GM18951 (cell line): ENCODE measurements at regions not wholly inside any gene's neighbourhood (a gene's known extent, or its start where the extent isn't known, plus 50 kb on each side); places are given as distances from the start of the nearest gene placed in this dataset.

Experiments used
- POLR2A ChIP-seq: IDR thresholded peaks from 4 replicates; pipeline ENCODE4 v1.6.1; 2011; ENCODE audit warnings: mild to moderate bottlenecking; ENCODE audit not compliant: insufficient read length, insufficient read depth; ENCODE audit errors: extremely low read depth
- in situ Hi-C: fragments of 300-500 bp; cut with MboI; formaldehyde crosslinking; loops from one replicate; pipeline ENCODE4 v1.12.0; 2022; ENCODE audit warnings: low sequenced_read_pairs, mixed read lengths, inconsistent platforms; ENCODE audit not compliant: unreplicated experiment

DNA sequence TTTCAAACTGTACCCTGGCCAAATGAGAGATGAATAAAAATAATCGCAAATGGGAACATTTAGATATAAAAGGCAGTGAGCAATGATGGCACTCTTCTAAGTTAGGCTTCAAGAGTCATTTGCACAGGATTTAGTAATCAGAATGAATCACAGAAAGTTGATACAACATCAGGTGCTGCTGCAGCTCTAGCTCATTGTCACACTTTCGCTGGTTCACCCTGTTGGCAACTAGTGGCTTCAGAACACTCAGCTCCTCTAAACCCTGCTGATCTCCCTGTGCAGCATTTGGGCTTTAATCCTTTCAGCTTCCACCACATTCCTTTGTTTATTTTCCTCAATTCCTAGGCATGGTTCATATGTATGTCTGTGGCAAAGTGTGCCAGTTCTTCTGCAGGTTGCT lies 2071.2 kb upstream of the CDH6 start:
- no peak for TF ChIP-seq POLR2A
- in situ Hi-C loops, result no loop called here

DNA sequence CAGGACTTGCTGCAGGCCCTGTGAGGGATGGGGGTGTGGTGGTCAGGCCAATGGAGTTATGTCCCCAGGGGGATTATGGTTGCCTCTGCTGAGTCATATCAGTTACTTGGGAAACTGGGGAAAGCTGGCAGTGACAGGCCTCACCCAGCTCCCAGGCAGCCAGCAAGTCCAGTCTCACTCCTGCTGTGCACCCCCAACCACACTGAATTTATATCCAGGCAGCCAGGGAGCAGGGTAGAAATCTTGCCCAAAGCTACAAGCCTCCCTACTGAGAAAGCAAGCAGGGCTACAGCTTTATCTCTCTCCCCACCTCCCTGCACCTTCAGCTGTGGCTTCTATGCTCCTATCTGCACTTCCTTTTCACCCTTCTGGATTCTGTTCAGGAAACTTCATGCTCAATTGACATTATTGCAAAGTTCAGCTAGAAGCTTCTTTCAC lies 2076.0 kb upstream of the CDH9 start:
- TF ChIP-seq POLR2A, result no peak
- in situ Hi-C loops, result no loop called here

DNA sequence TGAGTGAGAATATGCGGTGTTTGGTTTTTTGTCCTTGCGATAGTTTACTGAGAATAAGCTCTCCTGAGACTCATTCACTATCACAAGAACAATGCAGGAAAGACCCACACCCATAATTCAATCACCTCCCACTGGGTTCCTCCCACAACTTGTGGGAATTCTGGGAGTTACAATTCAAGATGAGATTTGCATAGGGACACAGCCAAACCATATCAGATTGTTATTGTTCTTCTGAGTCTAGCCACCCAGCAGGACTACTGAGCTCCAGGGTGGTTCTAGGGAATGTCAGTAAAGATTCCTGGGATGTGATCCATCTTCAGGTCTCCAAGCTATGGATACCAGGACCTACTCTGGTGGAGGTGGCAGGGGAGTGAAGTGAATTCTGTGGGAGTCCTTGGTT lies 2075.1 kb upstream of the CDH9 start:
- in situ Hi-C loops, result no loop called here
- TF ChIP-seq POLR2A, result no peak

DNA sequence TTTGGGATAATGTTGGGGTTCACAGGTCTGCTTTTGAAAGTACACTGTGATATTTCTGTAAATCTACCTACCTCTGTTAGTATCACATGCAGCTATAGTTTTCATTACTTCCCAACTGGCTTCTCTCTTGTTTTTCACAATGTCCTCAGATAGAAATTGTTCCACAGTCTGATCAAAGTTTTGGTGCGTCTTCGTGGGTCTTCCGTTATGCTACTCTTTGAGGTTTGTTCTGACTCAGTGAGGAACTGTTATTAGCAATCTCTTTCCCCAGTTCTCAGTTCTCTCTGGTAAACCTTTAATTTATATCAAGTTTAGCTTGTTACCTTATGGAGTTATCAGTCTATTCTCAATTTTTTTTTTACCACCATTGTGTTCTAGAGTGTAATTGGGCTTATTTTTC lies 2061.2 kb upstream of the CDH9 start:
- in situ Hi-C loops, result no loop called here
- TF ChIP-seq POLR2A, result no peak

DNA sequence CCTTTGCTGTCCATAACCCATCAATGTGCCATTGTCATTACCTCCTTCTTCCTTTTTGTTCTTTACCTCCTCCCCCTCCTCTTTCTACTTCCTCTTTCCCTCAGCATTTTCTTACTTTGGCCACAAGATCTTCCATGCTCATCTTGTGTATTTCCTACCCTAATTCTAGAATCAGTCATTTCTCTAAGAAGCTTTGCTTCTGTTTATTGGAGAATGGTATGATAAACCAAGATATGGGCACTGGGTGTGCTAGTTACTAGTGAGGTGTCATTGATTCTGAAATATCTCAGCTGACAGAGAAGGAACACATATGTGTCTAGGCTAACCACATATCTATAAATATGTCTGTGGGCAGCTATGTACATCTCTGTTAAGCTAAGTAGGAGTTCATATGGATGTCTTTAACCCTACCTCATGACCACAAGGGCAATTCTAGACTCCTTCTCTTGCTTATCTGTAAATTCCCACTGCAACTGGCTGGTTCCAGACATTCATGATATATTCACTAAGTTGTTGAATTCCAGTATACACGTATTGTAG lies 2051.3 kb upstream of the CDH9 start:
- TF ChIP-seq POLR2A, result no peak
- in situ Hi-C loops, result no loop called here

DNA sequence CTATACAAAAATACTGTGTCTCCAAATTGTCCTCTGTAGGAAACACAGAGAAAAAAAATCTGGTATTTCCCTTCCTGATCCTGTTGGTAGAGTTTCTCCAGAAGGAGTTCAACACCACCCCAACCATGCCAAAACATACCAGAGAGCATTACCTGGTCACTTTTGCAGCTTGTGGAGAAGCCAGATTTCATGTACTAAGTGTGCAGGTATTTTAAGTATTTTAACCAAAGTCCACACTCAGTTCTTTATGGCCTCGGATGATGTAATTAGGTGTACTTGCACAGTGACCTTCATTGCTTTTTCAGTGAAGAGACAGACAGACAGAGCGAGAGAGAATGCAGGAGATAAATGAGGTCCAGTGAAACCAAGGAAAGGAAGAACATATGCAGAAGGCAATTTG lies 2046.8 kb upstream of the CDH9 start:
- TF ChIP-seq POLR2A, result no peak
- in situ Hi-C loops, result no loop called here

DNA sequence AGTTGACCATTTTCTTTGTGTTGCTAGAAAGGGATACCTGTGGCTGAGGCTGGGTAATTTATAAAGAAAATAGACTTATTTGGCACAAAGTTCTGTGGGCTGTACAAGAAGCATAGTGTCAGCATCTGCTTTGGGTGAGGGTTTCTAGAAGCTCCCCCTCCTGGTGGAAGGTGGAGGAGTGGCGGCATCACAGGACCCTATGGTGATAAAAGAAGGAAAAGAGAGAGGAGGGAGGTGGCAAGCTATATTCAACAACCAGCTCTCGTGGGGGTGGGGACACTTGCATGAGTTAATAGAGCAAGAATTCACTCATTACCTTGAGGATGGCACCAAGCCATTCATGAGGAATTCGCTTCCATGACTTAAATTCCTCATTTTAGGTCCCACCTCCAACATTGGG lies 2041.4 kb upstream of the CDH9 start:
- in situ Hi-C loops, result no loop called here
- no peak for TF ChIP-seq POLR2A

DNA sequence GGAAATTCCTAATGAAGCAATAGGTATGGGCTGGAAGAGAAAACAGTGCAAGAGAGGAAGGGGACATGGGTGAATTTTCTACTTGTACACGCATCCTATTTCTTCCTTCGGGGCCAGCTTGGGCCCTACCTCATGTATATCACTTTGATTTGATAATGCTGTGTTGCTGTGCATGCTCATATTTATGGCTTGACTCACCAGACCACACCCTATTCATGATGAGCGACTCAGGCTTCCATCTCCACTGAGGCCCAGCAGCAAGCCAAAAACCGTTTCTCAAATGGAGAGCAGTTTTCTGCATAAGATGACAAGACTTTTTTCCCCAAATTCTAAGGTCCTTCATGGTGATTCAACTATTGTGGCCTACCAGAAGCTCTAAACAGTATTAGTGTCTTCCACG lies 2039.1 kb upstream of the CDH9 start:
- in situ Hi-C loops, result no loop called here
- TF ChIP-seq POLR2A, result no peak

DNA sequence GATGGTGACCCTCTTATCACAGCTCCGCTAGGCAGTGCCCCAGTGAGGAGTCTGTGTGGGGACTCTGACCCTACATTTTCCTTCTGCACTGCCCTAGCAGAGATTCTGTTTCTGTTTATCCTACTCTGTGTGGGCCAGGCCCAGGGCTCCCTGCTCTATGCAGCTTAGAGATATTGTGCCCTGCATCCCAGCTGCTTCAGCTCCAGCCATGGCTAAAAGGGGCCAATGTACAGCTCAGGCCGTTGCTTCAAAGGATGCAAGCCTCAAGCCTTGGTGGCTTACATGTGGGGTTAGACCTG lies 2030.7 kb upstream of the CDH9 start:
- in situ Hi-C loops, result no loop called here
- TF ChIP-seq POLR2A, result no peak

DNA sequence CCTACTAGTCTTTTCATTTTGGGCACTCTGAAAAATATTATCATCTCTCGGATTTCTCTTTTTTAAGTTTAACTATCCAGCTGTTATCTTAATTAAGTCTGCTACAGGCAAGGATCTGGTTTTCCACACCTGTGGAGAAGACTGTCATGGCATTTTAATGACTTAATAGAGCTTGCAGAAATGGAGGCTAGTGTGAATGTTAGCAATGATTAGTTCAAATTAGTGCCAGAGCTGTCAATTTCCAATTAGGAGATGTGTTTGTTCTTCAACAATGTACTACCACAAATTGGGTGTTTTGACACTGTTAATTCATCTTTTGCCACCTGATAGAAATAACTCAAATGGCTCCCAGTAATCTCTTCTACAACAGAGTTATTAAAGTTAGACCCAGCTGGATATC lies 2023.0 kb upstream of the CDH9 start:
- no peak for TF ChIP-seq POLR2A
- in situ Hi-C loops, result no loop called here

DNA sequence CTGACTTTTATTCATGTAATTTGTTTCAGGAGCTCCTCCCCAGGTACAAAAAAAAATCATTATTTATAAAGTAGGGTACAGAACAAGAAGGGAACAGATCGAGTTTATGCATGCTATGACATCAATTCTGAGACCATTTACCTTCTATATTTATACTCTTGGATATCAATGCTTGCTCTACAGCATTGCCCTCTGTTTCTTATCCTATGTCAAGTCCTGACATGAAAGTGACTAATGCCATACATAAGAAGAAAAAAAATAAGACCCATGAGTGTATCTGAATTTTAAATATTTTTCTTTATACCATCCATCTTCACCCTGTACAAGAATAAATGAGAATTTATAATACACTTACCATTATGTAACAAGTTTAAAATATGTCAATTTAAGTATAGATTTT lies 2016.3 kb upstream of the CDH9 start:
- in situ Hi-C loops, result no loop called here
- TF ChIP-seq POLR2A, result no peak

DNA sequence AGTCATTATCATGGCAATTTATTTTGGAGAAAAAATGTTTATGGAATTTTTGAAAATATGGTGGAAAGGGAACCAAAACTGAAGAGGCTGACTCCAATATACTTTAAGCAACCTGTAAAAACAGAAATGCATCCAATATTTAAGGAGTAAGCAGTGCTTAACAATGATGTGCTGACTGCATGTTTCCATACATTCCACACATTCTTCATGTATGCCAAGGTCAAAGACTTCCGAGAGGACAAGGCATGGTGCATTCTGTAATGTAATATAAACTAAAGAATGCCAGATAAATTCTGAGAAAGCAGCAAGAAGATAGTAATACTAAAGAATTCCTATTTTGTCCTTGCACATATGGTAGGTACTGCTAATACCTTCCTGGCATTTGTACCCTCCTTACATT lies 2015.9 kb upstream of the CDH9 start:
- TF ChIP-seq POLR2A, result no peak
- in situ Hi-C loops, result no loop called here

DNA sequence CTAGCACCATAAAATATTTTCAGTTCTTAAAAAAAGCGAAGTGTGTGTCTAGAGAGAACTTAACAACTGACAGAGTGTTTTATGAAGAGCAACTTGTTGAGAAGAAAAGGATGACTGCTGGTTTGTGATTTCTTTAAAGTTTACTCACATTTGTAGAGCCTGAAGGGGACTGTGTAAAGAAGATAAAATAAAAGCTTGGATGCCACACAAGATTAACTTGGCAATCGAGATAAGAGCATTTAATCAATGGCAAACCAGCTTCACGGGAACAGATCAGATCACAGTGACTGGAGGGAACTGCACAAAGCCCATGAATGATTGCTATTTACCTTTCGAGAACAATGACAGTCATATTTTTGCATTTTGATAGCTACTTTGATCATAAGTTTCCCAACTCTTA lies 2013.1 kb upstream of the CDH9 start:
- in situ Hi-C loops, result no loop called here
- TF ChIP-seq POLR2A, result no peak

DNA sequence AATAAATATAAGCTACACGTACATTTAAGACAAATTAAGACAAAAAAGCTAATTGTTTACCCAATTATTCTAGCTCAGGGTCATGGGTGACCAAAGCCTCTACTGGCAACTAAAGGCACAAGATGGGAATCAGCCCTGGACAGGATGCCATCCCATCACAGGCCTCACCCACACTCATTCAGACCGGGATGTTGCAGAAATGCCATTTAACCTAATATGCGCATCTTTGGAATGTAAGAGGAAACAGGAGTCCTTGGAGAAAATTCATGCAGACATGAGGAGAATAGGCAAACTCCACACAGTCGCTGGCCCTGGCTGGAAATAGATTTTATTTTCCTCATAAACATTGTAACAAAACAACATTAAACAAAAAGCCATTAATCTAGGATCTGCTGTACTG lies 2003.8 kb upstream of the CDH9 start:
- in situ Hi-C loops, result no loop called here
- no peak for TF ChIP-seq POLR2A

DNA sequence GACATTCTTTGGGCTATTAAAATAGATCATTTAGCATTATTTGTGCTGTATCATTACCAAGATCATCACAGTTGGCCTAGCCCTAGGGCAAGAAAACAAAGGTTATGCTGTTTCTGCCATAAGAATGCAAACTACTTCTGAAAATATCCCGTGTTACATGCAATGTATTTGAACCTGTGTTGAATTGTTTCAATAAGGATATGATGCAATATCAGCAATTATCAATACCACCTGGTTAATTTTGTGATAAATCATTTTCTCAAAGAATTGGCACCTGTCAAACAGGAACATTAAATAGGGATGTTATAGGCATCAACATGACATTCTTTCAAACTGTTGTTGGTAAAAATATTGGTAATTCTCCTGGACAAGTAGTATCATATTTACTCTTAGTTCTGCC lies 2002.0 kb upstream of the CDH9 start:
- TF ChIP-seq POLR2A, result no peak
- in situ Hi-C loops, result no loop called here

DNA sequence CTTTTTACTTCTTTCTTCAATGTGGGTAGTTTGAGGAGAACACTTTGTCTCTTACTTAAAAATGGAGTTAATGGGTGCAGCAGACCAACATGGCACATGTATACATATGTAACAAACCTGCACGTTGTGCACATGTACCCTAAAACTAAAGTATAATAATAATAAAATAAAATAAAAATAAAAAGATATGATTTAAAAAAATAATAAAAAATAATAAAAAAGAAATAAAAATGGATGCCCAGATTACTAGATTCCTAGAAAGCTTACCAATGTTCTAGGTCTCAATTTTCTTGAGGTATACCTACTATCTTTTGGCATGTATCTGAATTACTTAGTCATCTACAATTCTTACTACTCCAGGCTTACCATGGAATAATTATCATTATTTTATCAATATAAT lies 2001.6 kb upstream of the CDH9 start:
- no peak for TF ChIP-seq POLR2A
- in situ Hi-C loops, result no loop called here

DNA sequence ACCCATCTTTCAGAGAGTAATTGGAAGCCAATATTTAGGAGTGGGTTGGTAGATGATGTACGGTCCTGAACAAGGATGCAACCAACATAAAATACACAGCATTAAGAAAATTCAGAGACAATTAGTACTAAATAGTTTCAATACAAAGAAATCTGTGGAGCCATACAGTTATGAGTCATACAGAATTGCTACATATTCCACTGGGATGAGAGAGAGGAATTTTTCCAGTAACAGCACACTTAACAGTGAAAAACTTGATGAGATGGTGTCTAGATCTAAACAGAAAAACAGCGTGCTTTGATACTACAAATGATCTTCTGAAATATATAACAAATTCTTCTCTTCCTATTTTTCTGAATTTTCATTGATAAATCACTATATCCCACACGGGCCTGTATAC lies 1999.3 kb upstream of the CDH9 start:
- in situ Hi-C loops, result no loop called here
- no peak for TF ChIP-seq POLR2A
